HFFc6 (cell line): ENCODE measurements at regions not wholly inside any gene's neighbourhood (a gene's known extent, or its start where the extent isn't known, plus 50 kb on each side); places are given as distances from the start of the nearest gene placed in this dataset.
"Not testable (repeated sequence)": the region's sequence is repeated elsewhere in the genome, so short reads cannot be mapped to it uniquely, and the experiment has no call there.

ENCODE experiments used
- DNase-seq: peaks from one replicate; pipeline ENCODE4 v3.0.0-alpha.2; 2018
- H3K27ac Mint-ChIP-seq: 2 replicates; pipeline ENCODE4 v1.8.0; 2020; ENCODE audit warnings: mild to moderate bottlenecking, mixed read lengths
- H3K27me3 Mint-ChIP-seq: 2 replicates; pipeline ENCODE4 v1.8.0; 2021; ENCODE audit warnings: mild to moderate bottlenecking, moderate library complexity, mixed read lengths; ENCODE audit not compliant: insufficient read depth
- H3K36me3 Mint-ChIP-seq: 2 replicates; pipeline ENCODE4 v1.8.0; 2021; ENCODE audit warnings: low read depth, mixed read lengths
- H3K4me1 Mint-ChIP-seq: 2 replicates; pipeline ENCODE4 v1.8.0; 2020; ENCODE audit warnings: low read depth, mixed read lengths
- H3K4me3 Mint-ChIP-seq: 2 replicates; pipeline ENCODE4 v1.8.0; 2020; ENCODE audit warnings: mild to moderate bottlenecking, moderate library complexity, mixed read lengths
- H3K9me3 Mint-ChIP-seq: 2 replicates; pipeline ENCODE4 v1.8.0; 2020; ENCODE audit warnings: mild to moderate bottlenecking, mixed read lengths
- TF ChIP-seq, protein P1 (sequence below): fragments of 200-600 bp; sonication (generic); IDR thresholded peaks from 2 replicates; pipeline ENCODE4 v1.5.0; 2021; ENCODE audit warnings: antibody characterized with exemption, mild to moderate bottlenecking

DNA sequence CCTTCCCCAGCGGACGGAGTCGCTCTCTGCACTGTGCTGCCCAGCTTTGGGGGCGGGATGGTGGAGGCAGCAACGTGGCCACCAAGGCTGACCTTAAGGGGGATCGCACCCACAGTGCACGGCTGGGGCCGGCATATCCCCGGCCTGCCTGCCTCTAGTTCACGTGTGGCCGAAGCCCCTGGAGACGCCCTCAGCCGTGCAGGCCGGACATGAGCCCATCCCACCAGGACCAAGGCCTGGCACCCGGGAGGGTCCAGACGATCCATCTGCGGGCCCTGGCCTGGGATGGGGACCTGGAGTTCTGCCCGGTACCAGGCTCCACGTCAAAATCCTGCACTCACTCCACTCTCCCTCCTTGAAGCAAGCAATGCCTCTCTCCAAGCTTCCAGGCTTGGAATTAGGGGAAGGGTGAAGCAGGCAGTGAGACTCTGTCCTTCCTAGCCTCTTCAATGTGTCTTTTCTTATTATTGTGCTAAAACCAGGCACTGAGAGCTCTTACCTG, 520.8 kb downstream of the REEP3 start:
- H3K4me1 Mint-ChIP-seq = no peaks in the 10 kb centered on the region
- no peak overlapping the region for H3K27ac Mint-ChIP-seq
- H3K4me3 Mint-ChIP-seq = no peak overlapping the region
- TF ChIP-seq, protein P1, sequence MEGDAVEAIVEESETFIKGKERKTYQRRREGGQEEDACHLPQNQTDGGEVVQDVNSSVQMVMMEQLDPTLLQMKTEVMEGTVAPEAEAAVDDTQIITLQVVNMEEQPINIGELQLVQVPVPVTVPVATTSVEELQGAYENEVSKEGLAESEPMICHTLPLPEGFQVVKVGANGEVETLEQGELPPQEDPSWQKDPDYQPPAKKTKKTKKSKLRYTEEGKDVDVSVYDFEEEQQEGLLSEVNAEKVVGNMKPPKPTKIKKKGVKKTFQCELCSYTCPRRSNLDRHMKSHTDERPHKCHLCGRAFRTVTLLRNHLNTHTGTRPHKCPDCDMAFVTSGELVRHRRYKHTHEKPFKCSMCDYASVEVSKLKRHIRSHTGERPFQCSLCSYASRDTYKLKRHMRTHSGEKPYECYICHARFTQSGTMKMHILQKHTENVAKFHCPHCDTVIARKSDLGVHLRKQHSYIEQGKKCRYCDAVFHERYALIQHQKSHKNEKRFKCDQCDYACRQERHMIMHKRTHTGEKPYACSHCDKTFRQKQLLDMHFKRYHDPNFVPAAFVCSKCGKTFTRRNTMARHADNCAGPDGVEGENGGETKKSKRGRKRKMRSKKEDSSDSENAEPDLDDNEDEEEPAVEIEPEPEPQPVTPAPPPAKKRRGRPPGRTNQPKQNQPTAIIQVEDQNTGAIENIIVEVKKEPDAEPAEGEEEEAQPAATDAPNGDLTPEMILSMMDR = no peak
- no peaks in the 10 kb centered on the region for H3K9me3 Mint-ChIP-seq
- DNase-seq = no peak
- no peaks in the 10 kb centered on the region for H3K36me3 Mint-ChIP-seq
- H3K27me3 Mint-ChIP-seq = peaks cover 5% of the 10 kb centered on the region

DNA sequence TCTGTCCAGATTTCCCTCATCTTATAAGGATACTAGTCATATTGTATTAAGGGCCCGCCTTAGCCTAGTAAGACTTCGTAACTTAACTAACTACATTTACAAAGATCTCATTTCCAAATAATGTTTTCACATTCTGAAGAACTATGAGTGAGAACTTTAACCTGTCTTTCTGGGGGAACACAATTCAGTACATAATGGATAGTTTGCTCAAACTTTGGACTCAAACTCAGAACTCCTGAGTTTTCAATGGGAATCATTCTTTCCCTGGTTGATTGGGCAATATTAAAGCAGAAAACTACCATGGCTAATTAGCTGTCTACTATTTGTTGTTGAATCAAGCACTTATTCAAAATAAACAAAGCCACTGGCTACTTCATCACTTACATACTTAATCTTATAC, 522.9 kb downstream of the REEP3 start:
- Mint-ChIP-seq H3K36me3 (no peaks in the 10 kb centered on the region), H3K9me3 (no peaks in the 10 kb centered on the region), H3K4me3 (no peak overlapping the region), H3K27ac (no peak overlapping the region), H3K27me3 (no peaks in the 10 kb centered on the region; the same call in 1 of the 2 replicates), H3K4me1 (no peaks in the 10 kb centered on the region)
- TF ChIP-seq, protein P1 = no peak
- no peak for DNase-seq

DNA sequence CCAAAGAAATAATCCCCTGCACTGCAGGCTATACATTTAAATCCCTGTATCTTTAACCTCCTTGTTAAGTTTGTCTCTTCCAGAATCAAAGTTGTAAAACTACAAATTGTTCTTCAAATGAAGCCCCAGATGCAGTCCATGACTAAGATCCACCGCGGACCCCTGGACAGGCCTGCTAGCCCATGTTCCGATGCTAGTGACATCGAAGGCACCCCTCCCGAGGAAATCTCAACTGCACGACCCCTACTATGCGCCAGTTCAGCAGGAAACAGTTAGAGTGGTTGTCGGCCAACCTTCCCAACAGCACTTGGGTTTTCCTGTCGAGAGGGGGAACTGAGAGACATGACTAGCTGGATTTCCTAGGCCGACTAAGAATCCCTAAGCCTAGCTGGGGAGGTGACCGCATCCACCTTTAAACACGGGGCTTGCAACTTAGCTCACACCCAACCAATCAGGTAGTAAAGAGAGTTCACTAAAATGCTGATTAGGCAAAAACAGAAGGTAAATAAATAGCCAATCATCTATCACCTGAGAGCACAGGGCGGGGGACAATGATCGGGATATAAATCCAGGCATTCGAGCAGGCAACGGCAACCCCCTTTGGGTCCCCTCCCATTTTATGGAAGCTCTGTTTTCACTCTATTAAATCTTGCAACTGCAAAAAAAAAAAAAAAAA, 523.9 kb downstream of the REEP3 start:
- H3K4me3 Mint-ChIP-seq, H3K4me1 Mint-ChIP-seq, H3K27ac Mint-ChIP-seq, DNase-seq, H3K27me3 Mint-ChIP-seq, H3K9me3 Mint-ChIP-seq, H3K36me3 Mint-ChIP-seq: not testable (repeated sequence)

DNA sequence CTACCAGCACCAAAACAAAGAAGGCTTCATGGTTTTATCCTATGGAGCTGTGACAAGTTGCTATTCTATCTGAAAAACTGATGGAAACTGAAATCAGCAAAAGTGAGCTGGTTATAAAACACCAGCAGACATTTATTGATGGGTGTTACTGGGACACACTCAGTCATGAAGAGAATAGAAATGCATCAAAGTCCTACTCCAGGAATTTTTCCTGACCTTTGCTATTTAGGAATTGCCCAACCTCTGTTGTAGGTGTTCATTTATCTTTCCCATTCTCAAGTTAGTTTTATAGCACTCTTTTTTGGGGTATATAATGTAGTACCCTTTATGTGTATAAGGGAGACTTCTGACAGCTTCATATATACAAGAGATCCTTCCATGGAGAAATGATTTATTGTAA, 533.2 kb downstream of the REEP3 start:
- Mint-ChIP-seq H3K36me3 (no peaks in the 10 kb centered on the region), H3K27ac (no peak overlapping the region), H3K27me3 (no peaks in the 10 kb centered on the region; the same call in 1 of the 2 replicates), H3K9me3 (peaks cover 7% of the 10 kb centered on the region), H3K4me3 (no peak overlapping the region), H3K4me1 (no peaks in the 10 kb centered on the region)
- TF ChIP-seq, protein P1 = no peak
- no peak for DNase-seq

DNA sequence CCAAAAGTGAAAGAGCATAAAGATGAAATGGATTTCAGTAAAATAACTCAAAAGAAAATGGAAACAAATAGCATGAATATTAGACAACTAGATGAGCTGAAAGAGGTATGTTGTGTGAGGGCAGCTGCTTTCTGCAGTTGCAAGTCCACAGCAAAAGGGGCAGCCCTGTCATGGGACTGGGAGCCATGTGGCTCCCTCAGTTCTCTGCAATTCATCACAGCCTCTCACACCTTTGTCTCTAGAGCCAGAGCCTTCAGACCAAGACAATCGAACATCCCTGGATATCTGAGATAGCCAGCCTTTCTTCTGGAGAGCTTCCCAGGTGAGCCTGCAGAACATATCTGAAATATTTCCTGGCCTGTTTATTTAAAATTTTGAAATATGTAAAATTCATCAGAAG, 538.7 kb downstream of the REEP3 start:
- no peaks in the 10 kb centered on the region for H3K4me1 Mint-ChIP-seq
- no peaks in the 10 kb centered on the region for H3K36me3 Mint-ChIP-seq
- no peak overlapping the region for H3K4me3 Mint-ChIP-seq
- TF ChIP-seq, protein P1 = no peak
- H3K9me3 Mint-ChIP-seq = peaks cover 26% of the 10 kb centered on the region
- no peak overlapping the region for H3K27ac Mint-ChIP-seq
- peaks cover 2% of the 10 kb centered on the region for H3K27me3 Mint-ChIP-seq
- no peak for DNase-seq

DNA sequence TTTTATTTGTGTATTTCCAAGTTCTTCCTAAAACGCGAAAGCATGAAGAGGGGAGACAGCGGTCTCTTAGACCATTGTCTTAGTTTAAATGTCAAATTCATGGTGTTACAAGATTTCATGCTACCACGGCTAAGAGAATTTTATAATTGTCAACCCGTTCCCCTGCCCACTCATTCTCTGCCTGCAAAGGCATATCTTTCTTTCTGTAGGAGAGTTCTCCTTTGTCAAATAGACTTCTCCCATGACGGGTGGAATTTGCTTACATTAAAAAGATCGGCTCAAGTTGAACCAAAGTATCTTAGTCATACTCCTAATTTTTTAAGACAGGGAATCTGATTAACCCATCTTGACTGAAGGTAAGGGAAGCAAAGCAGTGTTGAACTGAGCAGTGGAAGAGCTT, 539.2 kb downstream of the REEP3 start:
- H3K27me3 Mint-ChIP-seq = peaks cover 2% of the 10 kb centered on the region; the same call in 1 of the 2 replicates
- peaks cover 26% of the 10 kb centered on the region for H3K9me3 Mint-ChIP-seq
- H3K36me3 Mint-ChIP-seq = no peaks in the 10 kb centered on the region
- H3K4me3 Mint-ChIP-seq = no peak overlapping the region
- no peak overlapping the region for H3K27ac Mint-ChIP-seq
- no peak for DNase-seq
- H3K4me1 Mint-ChIP-seq = no peaks in the 10 kb centered on the region
- TF ChIP-seq, protein P1 = no peak
